K562 (cell line): ENCODE measurements at regions not wholly inside any gene's neighbourhood (a gene's known extent, or its start where the extent isn't known, plus 50 kb on each side); places are given as distances from the start of the nearest gene placed in this dataset.

ENCODE experiments used
- ATAC-seq: fragments of 200-7000 bp; cut with Tn5 transposase; 3 replicates; pipeline ENCODE4 v1.9.1; 2020; ENCODE audit warnings: moderate library complexity
- BruUV-seq: library from RNA; stranded (reverse); fragments of 400-500 nt; replicated peaks from 2 replicates; lab custom pipeline; 2021; lab: Mats Ljungman, UMichigan
- CTCF ChIA-PET: fragments of 300-600 bp; formaldehyde crosslinking; extraction: SDS; loops from one replicate; lab custom pipeline; 2021; ENCODE audit warnings: low intra/inter-chr PET ratio; lab: Yijun Ruan, JAX
- POLR2A ChIA-PET: fragments of 300-600, 350-650 bp; sonication (Branson Sonifier 250); formaldehyde crosslinking; extraction: SDS; loops from one replicate; lab custom pipeline; 2021; ENCODE audit warnings: antibody characterized with exemption, inconsistent platforms; lab: Yijun Ruan, JAX
- DNase-seq, 4 experiments: peaks; one replicate each; pipeline versions ENCODE4 v3.0.0 to v3.0.0-alpha.2; 2011 to 2018; ENCODE audit warnings: low spot score in 3 of 4, mixed read lengths in 3 of 4; ENCODE audit errors: extremely low read depth in 1 of 4
- FAIRE-seq: peaks from 2 replicates; lab custom pipeline; 2011; peaks lifted over from hg19 to GRCh38; lab: Jason Lieb, UNC
- H2AFZ ChIP-seq: 2 replicates; pipeline ENCODE4 v1.6.0; 2011; ENCODE audit warnings: low read depth, low read length, control low read depth, inconsistent platforms
- H3K27ac ChIP-seq: fragments of 200-600 bp; 3 replicates; pipeline ENCODE4 v1.8.0; 2011; ENCODE audit warnings: low read depth, mild to moderate bottlenecking, control low read depth, inconsistent platforms, low read length, moderate library complexity, mixed read lengths; ENCODE audit errors: extremely low read depth
- H3K27me3 ChIP-seq, 2 experiments: fragments of 300-600 bp in 1 of 2; 2 replicates in 1 of 2; 3 replicates in 1 of 2; pipeline versions ENCODE4 v1.6.0 to v1.8.0; 2011; ENCODE audit warnings: inconsistent platforms in 2 of 2, low read length in 2 of 2, mild to moderate bottlenecking in 1 of 2, mixed read lengths in 1 of 2, moderate library complexity in 1 of 2; ENCODE audit not compliant: control insufficient read depth in 2 of 2, insufficient read depth in 2 of 2
- H3K36me3 ChIP-seq: fragments of 300-600 bp; 3 replicates; pipeline ENCODE4 v1.8.0; 2011; ENCODE audit warnings: mild to moderate bottlenecking, low read length, inconsistent platforms; ENCODE audit not compliant: control insufficient read depth, insufficient read depth
- H3K4me1 ChIP-seq, 2 experiments: fragments of 200-600 bp in 1 of 2; replicated peaks in 1 of 2; 2 replicates in 1 of 2; 3 replicates in 1 of 2; pipeline versions ENCODE4 v1.5.1 to v1.8.0; 2011; ENCODE audit warnings: inconsistent platforms in 2 of 2, low read length in 2 of 2, mild to moderate bottlenecking in 1 of 2, mixed read lengths in 1 of 2, moderate library complexity in 1 of 2; ENCODE audit not compliant: control insufficient read depth in 2 of 2, insufficient read depth in 2 of 2
- H3K4me2 ChIP-seq: 2 replicates; pipeline ENCODE4 v1.6.1; 2011; ENCODE audit warnings: low read length, control low read depth, inconsistent platforms, mixed read lengths; ENCODE audit not compliant: insufficient read depth
- H3K4me3 ChIP-seq: fragments of 200-600 bp; sonication (generic), shearing (Covaris generic); 2 replicates; pipeline ENCODE4 v1.5.1; 2016; ENCODE audit warnings: control low read depth, inconsistent platforms
- H3K79me2 ChIP-seq: fragments of 200-600 bp; 3 replicates; pipeline ENCODE4 v1.8.0; 2011; ENCODE audit warnings: low read length, inconsistent platforms; ENCODE audit not compliant: control insufficient read depth, insufficient read depth
- H3K9ac ChIP-seq, 2 experiments: 2 replicates each; pipeline versions ENCODE4 v1.6.0 to v1.6.1; 2011; ENCODE audit warnings: low read depth in 2 of 2, low read length in 2 of 2, control low read depth in 1 of 2, inconsistent platforms in 1 of 2, mild to moderate bottlenecking in 1 of 2, mixed read lengths in 1 of 2; ENCODE audit not compliant: insufficient read depth in 1 of 2
- H3K9me1 ChIP-seq: one replicate; pipeline ENCODE4 v1.6.0; 2011; ENCODE audit warnings: inconsistent platforms, mild to moderate bottlenecking, low read length, moderate library complexity; ENCODE audit not compliant: control insufficient read depth, insufficient read depth
- H3K9me3 ChIP-seq: replicated peaks from 2 replicates; pipeline ENCODE4 v1.5.1; 2011; ENCODE audit warnings: low read depth, low read length, inconsistent platforms; ENCODE audit not compliant: control insufficient read depth, insufficient read depth
- H4K20me1 ChIP-seq: replicated peaks from 2 replicates; pipeline ENCODE4 v1.6.1; 2011; ENCODE audit warnings: low read length, inconsistent platforms, mixed read lengths; ENCODE audit not compliant: control insufficient read depth, insufficient read depth
- GTF2F1 ChIP-seq: IDR thresholded peaks from 2 replicates; pipeline ENCODE4 v1.6.1; 2011; ENCODE audit warnings: low read depth, low read length, improper control_type of control experiment
- NRF1 ChIP-seq, 2 experiments: fragments of 450-650 bp; IDR thresholded peaks in 1 of 2; conservative IDR thresholded peaks in 1 of 2; 2 replicates each; pipeline ENCODE4 v1.6.1; 2014; ENCODE audit warnings: mild to moderate bottlenecking in 2 of 2
- POLR2A ChIP-seq: fragments of 450-650 bp; conservative IDR thresholded peaks from 2 replicates; pipeline ENCODE4 v1.6.1; 2016
- SMAD1 ChIP-seq: fragments of 150-350 bp; IDR thresholded peaks from 2 replicates; pipeline ENCODE4 v1.6.1; 2014; ENCODE audit warnings: low read length, low read depth; ENCODE audit not compliant: partially characterized antibody
- ZHX1 ChIP-seq: fragments of 150-350 bp; conservative IDR thresholded peaks from 2 replicates; pipeline ENCODE4 v1.6.1; 2014; ENCODE audit warnings: low read length
- ZSCAN29 ChIP-seq: fragments of 450-650 bp; IDR thresholded peaks from 2 replicates; pipeline ENCODE4 v1.6.1; 2017
- WGBS: fragments of 100-300 bp; shearing (Covaris generic); methylation state at CpG from one replicate; pipeline ENCODE4 v1.1.6; 2016; ENCODE audit warnings: low coverage, mixed read lengths; ENCODE audit not compliant: insufficient coverage; ENCODE audit errors: missing lambda C conversion rate; 5-methylcytosine and 5-hydroxymethylcytosine counted together
- in situ Hi-C: fragments of 300-500 bp; cut with MboI; formaldehyde crosslinking; loops from 4 replicates; pipeline ENCODE4 v1.15.0; 2018; ENCODE audit warnings: inconsistent platforms, mixed read lengths
- intact Hi-C: fragments of 100-400 bp; cut with micrococcal nuclease; formaldehyde crosslinking; loops from 2 replicates; pipeline ENCODE4 v1.14.2; 2022
- TF ChIP-seq, protein P1 (sequence below): fragments of 250-450 bp; sonication (Bioruptor Pico); IDR thresholded peaks from 2 replicates; pipeline ENCODE4 v1.4.0; 2020; ENCODE audit warnings: borderline replicate concordance
- TF ChIP-seq, protein P2 (sequence below): fragments of 200-600 bp; sonication (generic); IDR thresholded peaks from one replicate; pipeline ENCODE4 v1.6.1; 2012; ENCODE audit warnings: mild to moderate bottlenecking, low read depth, low read length, inconsistent platforms

GRCh38 chr2:21451403-21451802, 327.6 kb downstream of the TDRD15 start:
- Histone ChIP-seq H4K20me1 (no peaks in the 10 kb centered on the region), H3K79me2 (no peaks in the 10 kb centered on the region), H3K4me2 (no peak overlapping the region), H3K4me3 (no peak overlapping the region), H3K27ac (no peak overlapping the region), H3K36me3 (no peaks in the 10 kb centered on the region), H3K9me1 (no peaks in the 10 kb centered on the region), H3K9me3 (no peaks in the 10 kb centered on the region), H3K4me1 (no peaks in the 10 kb centered on the region), H3K27me3 (no peaks in the 10 kb centered on the region), H3K9ac (no peak overlapping the region), H2AFZ (no peak overlapping the region)
- no peak for FAIRE-seq
- no peak for ATAC-seq
- 5% methylated on average over 2 of the region's 2 CpGs for WGBS
- POLR2A ChIA-PET, result no interaction called here
- no peak for DNase-seq
- CTCF ChIA-PET, result no interaction called here
- no TSS peak for BruUV-seq
- in situ Hi-C loops, result no loop called here
- intact Hi-C loops, result no loop called here
- TF ChIP-seq ZHX1 (no peak), ZSCAN29 (no peak), NRF1 (conservative IDR thresholded peaks at IDR 0.05 in 1 of 2, IDR thresholded peaks at IDR 0.05 in 1 of 2) (no peak), POLR2A (no peak), SMAD1 (no peak), GTF2F1 (no peak)
- TF ChIP-seq, protein P1, sequence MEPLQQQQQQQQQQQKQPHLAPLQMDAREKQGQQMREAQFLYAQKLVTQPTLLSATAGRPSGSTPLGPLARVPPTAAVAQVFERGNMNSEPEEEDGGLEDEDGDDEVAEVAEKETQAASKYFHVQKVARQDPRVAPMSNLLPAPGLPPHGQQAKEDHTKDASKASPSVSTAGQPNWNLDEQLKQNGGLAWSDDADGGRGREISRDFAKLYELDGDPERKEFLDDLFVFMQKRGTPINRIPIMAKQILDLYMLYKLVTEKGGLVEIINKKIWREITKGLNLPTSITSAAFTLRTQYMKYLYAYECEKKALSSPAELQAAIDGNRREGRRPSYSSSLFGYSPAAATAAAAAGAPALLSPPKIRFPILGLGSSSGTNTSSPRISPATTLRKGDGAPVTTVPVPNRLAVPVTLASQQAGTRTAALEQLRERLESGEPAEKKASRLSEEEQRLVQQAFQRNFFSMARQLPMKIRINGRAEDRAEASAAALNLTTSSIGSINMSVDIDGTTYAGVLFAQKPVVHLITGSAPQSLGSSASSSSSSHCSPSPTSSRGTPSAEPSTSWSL (CRISPR knock-in tag), result no peak
- TF ChIP-seq, protein P2, sequence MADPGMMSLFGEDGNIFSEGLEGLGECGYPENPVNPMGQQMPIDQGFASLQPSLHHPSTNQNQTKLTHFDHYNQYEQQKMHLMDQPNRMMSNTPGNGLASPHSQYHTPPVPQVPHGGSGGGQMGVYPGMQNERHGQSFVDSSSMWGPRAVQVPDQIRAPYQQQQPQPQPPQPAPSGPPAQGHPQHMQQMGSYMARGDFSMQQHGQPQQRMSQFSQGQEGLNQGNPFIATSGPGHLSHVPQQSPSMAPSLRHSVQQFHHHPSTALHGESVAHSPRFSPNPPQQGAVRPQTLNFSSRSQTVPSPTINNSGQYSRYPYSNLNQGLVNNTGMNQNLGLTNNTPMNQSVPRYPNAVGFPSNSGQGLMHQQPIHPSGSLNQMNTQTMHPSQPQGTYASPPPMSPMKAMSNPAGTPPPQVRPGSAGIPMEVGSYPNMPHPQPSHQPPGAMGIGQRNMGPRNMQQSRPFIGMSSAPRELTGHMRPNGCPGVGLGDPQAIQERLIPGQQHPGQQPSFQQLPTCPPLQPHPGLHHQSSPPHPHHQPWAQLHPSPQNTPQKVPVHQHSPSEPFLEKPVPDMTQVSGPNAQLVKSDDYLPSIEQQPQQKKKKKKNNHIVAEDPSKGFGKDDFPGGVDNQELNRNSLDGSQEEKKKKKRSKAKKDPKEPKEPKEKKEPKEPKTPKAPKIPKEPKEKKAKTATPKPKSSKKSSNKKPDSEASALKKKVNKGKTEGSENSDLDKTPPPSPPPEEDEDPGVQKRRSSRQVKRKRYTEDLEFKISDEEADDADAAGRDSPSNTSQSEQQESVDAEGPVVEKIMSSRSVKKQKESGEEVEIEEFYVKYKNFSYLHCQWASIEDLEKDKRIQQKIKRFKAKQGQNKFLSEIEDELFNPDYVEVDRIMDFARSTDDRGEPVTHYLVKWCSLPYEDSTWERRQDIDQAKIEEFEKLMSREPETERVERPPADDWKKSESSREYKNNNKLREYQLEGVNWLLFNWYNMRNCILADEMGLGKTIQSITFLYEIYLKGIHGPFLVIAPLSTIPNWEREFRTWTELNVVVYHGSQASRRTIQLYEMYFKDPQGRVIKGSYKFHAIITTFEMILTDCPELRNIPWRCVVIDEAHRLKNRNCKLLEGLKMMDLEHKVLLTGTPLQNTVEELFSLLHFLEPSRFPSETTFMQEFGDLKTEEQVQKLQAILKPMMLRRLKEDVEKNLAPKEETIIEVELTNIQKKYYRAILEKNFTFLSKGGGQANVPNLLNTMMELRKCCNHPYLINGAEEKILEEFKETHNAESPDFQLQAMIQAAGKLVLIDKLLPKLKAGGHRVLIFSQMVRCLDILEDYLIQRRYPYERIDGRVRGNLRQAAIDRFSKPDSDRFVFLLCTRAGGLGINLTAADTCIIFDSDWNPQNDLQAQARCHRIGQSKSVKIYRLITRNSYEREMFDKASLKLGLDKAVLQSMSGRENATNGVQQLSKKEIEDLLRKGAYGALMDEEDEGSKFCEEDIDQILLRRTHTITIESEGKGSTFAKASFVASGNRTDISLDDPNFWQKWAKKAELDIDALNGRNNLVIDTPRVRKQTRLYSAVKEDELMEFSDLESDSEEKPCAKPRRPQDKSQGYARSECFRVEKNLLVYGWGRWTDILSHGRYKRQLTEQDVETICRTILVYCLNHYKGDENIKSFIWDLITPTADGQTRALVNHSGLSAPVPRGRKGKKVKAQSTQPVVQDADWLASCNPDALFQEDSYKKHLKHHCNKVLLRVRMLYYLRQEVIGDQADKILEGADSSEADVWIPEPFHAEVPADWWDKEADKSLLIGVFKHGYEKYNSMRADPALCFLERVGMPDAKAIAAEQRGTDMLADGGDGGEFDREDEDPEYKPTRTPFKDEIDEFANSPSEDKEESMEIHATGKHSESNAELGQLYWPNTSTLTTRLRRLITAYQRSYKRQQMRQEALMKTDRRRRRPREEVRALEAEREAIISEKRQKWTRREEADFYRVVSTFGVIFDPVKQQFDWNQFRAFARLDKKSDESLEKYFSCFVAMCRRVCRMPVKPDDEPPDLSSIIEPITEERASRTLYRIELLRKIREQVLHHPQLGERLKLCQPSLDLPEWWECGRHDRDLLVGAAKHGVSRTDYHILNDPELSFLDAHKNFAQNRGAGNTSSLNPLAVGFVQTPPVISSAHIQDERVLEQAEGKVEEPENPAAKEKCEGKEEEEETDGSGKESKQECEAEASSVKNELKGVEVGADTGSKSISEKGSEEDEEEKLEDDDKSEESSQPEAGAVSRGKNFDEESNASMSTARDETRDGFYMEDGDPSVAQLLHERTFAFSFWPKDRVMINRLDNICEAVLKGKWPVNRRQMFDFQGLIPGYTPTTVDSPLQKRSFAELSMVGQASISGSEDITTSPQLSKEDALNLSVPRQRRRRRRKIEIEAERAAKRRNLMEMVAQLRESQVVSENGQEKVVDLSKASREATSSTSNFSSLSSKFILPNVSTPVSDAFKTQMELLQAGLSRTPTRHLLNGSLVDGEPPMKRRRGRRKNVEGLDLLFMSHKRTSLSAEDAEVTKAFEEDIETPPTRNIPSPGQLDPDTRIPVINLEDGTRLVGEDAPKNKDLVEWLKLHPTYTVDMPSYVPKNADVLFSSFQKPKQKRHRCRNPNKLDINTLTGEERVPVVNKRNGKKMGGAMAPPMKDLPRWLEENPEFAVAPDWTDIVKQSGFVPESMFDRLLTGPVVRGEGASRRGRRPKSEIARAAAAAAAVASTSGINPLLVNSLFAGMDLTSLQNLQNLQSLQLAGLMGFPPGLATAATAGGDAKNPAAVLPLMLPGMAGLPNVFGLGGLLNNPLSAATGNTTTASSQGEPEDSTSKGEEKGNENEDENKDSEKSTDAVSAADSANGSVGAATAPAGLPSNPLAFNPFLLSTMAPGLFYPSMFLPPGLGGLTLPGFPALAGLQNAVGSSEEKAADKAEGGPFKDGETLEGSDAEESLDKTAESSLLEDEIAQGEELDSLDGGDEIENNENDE, result no peak
